Fibroblast of mammary gland (primary cell): ENCODE measurements at regions not wholly inside any gene's neighbourhood (a gene's known extent, or its start where the extent isn't known, plus 50 kb on each side); places are given as distances from the start of the nearest gene placed in this dataset.

Source experiments
- DNase-seq: peaks from one replicate; pipeline ENCODE4 v3.0.0-alpha.2; 2010; ENCODE audit warnings: low read depth
- H3K4me3 ChIP-seq: 2 replicates; pipeline ENCODE4 v1.5.1; 2011; ENCODE audit warnings: low read depth, mild to moderate bottlenecking, low read length, moderate library complexity; ENCODE audit not compliant: control insufficient read depth
- CTCF ChIP-seq: conservative IDR thresholded peaks from 2 replicates; pipeline ENCODE4 v1.5.1; 2011; ENCODE audit warnings: low read depth, low read length, inconsistent platforms; ENCODE audit not compliant: control insufficient read depth, insufficient read depth

- no peak for DNase-seq
- no peak overlapping the region for H3K4me3 ChIP-seq
- no peak for TF ChIP-seq CTCF
Measured at GRCh38 chr15:95758451-95758850, 572.0 kb upstream of the NR2F2 start.

GRCh38 chr15:95758851-95759250 is 571.6 kb upstream of the NR2F2 start:
- DNase-seq = no peak
- TF ChIP-seq CTCF = no peak
- no peak overlapping the region for H3K4me3 ChIP-seq

GRCh38 chr15:95760508-95760907 is 570.0 kb upstream of the NR2F2 start:
- TF ChIP-seq CTCF = no peak
- DNase-seq = peak; percentile 21
- no peak overlapping the region for H3K4me3 ChIP-seq

GRCh38 chr15:95761501-95762165 is 568.9 kb upstream of the NR2F2 start:
- no peak for DNase-seq
- TF ChIP-seq CTCF = no peak
- no peak overlapping the region for H3K4me3 ChIP-seq

- no peak for TF ChIP-seq CTCF
- H3K4me3 ChIP-seq = no peak overlapping the region
- no peak for DNase-seq
Measured at GRCh38 chr15:95763426-95763825, 567.1 kb upstream of the NR2F2 start.

GRCh38 chr15:95765161-95765560 is 565.3 kb upstream of the NR2F2 start:
- TF ChIP-seq CTCF = no peak
- no peak overlapping the region for H3K4me3 ChIP-seq
- no peak for DNase-seq

GRCh38 chr15:95770196-95770595 is 560.3 kb upstream of the NR2F2 start:
- no peak for TF ChIP-seq CTCF
- H3K4me3 ChIP-seq = no peak overlapping the region
- DNase-seq = no peak
